HepG2 (cell line): ENCODE measurements at regions not wholly inside any gene's neighbourhood (a gene's known extent, or its start where the extent isn't known, plus 50 kb on each side); places are given as distances from the start of the nearest gene placed in this dataset.
"Not testable (repeated sequence)": the region's sequence is repeated elsewhere in the genome, so short reads cannot be mapped to it uniquely, and the experiment has no call there.

Source experiments
- KDM5A ChIP-seq: fragments of 200-600 bp; sonication (generic); IDR thresholded peaks from 2 replicates; pipeline ENCODE4 v1.7.0; 2018; ENCODE audit warnings: antibody characterized with exemption, mild to moderate bottlenecking, low read length, borderline replicate concordance
- ZUFSP ChIP-seq: sonication (generic); formaldehyde crosslinking; IDR thresholded peaks from 2 replicates; pipeline ENCODE4 v1.9.0; 2021; ENCODE audit warnings: missing genetic modification reagents, mild to moderate bottlenecking, borderline replicate concordance

GRCh38 chr17:28262123-28262745 is 56.8 kb upstream of the TMEM97 start:
- not testable (repeated sequence) for TF ChIP-seq KDM5A, ZUFSP
